Activated T-helper 2 cell treated with anti-CD3 and anti-CD28 coated beads, Interferon-gamma antibody, Interleukin-2, Interleukin-4, amounts not matched to agents 10 μg/mL and 5 μg/mL and 100 μg/mL, durations not matched to agents 14 hours and 24 hours and 36 hours (primary cell): ENCODE measurements at regions not wholly inside any gene's neighbourhood (a gene's known extent, or its start where the extent isn't known, plus 50 kb on each side); places are given as distances from the start of the nearest gene placed in this dataset.

Experiments
- DNase-seq: peaks from one replicate; pipeline ENCODE4 v3.0.0; 2021; ENCODE audit warnings: low spot score
- H3K27ac Mint-ChIP-seq: one replicate; pipeline ENCODE4 v1.8.0; 2021; ENCODE audit warnings: mixed read lengths
- H3K27me3 Mint-ChIP-seq: one replicate; pipeline ENCODE4 v1.8.0; 2021; ENCODE audit warnings: low read depth, mixed read lengths
- H3K36me3 Mint-ChIP-seq: one replicate; pipeline ENCODE4 v1.8.0; 2021; ENCODE audit warnings: low read depth, mixed read lengths
- H3K4me1 Mint-ChIP-seq: one replicate; pipeline ENCODE4 v1.8.0; 2021; ENCODE audit warnings: low read depth, mixed read lengths
- H3K4me3 Mint-ChIP-seq: one replicate; pipeline ENCODE4 v1.8.0; 2021; ENCODE audit warnings: low read depth, mild to moderate bottlenecking, moderate library complexity, mixed read lengths
- H3K9me3 Mint-ChIP-seq: one replicate; pipeline ENCODE4 v1.8.0; 2021; ENCODE audit warnings: mixed read lengths
- intact Hi-C: fragments of 100-400 bp; cut with micrococcal nuclease; formaldehyde crosslinking; loops from one replicate; pipeline ENCODE4 v1.15.1; 2023

DNA sequence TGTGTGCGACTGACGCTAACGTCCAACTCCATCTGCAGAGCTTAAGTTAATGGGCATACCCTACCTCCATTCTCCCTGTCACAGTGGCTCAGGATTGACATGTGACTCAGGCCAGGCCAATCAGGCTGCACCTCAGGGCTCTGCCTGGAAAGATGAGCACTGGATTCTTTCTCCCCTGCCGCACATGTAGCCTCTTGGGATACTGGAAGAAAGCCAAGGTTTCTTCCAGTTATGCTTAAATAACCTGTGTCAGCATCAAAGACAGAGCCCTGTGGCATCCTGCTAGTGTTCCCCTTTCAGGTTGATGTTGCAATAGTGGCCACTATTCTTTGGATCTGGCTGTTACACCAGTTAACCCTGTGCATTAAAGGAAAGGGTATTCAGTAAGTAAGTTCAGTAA is 55.0 kb upstream of the SYT6 start:
- intact Hi-C loops, result no loop called here
- Mint-ChIP-seq H3K36me3 (no peaks in the 10 kb centered on the region), H3K9me3 (no peaks in the 10 kb centered on the region), H3K4me3 (no peak overlapping the region), H3K4me1 (no peaks in the 10 kb centered on the region), H3K27me3 (peaks cover 31% of the 10 kb centered on the region), H3K27ac (no peak overlapping the region)
- DNase-seq, result no peak

DNA sequence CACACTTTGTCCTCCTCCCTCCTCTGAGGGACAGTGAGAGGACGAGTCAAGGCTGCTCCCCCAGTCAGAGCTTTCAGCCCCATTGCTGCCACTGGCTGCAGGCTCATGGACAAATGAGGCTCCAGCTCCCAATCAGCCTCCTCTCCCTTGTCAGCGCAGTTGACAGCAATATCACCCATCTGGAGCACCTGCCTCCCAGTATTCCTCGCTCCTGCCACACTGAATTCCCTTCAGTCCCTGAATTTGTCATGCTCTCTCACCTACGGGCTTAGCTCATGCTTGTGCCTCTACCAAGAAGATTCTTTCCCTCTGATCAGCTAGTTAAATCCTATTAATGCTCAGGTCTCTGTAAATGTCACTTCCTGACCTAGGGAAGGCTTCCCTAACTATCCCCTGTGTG is 54.4 kb upstream of the SYT6 start:
- Mint-ChIP-seq H3K27ac (no peak overlapping the region), H3K4me3 (no peak overlapping the region), H3K4me1 (no peaks in the 10 kb centered on the region), H3K9me3 (no peaks in the 10 kb centered on the region), H3K27me3 (peaks cover 31% of the 10 kb centered on the region), H3K36me3 (no peaks in the 10 kb centered on the region)
- intact Hi-C loops, result no loop called here
- no peak for DNase-seq

DNA sequence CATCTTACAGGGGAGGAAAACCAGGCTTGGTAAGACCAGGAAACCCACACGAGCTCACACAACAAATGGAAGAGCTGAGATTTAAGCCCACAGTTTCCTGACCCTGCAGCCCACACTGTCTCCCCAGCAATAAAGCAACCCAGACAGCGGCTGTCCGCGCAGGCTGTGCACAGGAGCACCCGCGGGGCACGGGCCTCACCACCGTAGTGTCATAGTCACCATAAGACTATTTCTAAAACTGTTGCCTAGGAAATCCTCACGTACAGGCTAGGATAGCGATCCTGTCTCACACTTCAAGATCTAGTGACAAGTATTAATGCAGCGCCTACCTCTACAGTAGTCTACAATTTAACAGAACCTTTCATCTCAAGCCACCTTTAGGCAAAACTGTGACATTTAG is 54.0 kb upstream of the SYT6 start:
- Mint-ChIP-seq H3K9me3 (no peaks in the 10 kb centered on the region), H3K27ac (no peak overlapping the region), H3K27me3 (peaks cover 31% of the 10 kb centered on the region), H3K36me3 (no peaks in the 10 kb centered on the region), H3K4me3 (no peak overlapping the region), H3K4me1 (no peaks in the 10 kb centered on the region)
- DNase-seq, result no peak
- intact Hi-C loops, result no loop called here

DNA sequence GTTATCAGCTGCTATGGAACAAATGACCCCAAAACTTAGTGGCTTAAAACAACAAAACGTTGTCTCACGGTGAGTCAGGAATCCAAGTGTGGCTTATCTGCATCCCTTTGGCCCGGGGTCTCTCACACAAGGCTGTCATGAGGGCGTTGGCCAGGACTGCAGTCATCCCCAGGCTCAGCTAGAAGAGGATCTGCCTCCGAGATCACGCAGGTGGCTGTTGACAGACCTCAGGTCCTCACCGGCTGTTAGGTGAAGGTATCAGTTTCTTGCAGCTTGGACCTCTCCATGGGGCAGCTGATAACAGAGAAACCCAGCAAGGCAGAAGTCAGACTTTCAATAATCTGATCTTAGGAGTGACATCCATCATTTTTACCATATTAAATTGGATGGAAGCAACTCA is 52.7 kb upstream of the SYT6 start:
- Mint-ChIP-seq H3K36me3 (no peaks in the 10 kb centered on the region), H3K4me3 (no peak overlapping the region), H3K4me1 (no peaks in the 10 kb centered on the region), H3K9me3 (no peaks in the 10 kb centered on the region), H3K27me3 (peaks cover 33% of the 10 kb centered on the region), H3K27ac (no peak overlapping the region)
- intact Hi-C loops, result no loop called here
- DNase-seq, result no peak

DNA sequence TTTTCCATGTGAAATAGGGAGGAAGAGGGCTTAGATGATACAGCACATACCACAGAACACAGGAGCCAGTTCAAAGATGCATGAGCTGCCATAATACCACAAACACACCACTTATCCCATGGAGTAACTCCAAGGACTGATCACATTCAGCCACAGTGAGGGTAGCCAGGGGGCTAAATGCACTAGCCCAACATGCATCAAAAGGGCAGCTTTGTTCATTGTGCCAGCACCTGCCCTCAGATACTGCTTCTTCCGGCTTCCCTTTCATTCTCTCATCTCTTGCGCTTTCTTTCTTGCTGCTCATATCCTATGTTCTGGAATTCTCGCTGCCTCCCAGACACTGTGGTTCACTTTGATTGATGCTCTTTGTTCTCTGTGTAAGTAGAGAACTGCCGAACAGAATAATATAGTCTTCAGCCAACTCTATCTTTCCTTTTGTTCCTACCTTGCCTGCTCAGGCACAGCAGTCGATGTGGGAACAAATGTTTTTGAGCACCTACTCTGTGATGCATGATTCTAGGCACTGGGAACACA is 50.0 kb upstream of the SYT6 start:
- H3K27ac Mint-ChIP-seq, result no peak overlapping the region
- DNase-seq, result no peak
- H3K27me3 Mint-ChIP-seq, result peaks cover 27% of the 10 kb centered on the region
- no peaks in the 10 kb centered on the region for H3K9me3 Mint-ChIP-seq
- no peaks in the 10 kb centered on the region for H3K4me1 Mint-ChIP-seq
- no peaks in the 10 kb centered on the region for H3K36me3 Mint-ChIP-seq
- intact Hi-C loops, result no loop called here
- no peak overlapping the region for H3K4me3 Mint-ChIP-seq
